ENCODE measurements at regions not wholly inside any gene's neighbourhood (a gene's known extent, or its start where the extent isn't known, plus 50 kb on each side); places are given as distances from the start of the nearest gene placed in this dataset.

- TF ChIP-seq CTCF (IDR thresholded peaks at IDR 0.05) (no peak), POLR2A (IDR thresholded peaks at IDR 0.05) (no peak)
These were observed 91.1 kb upstream of the NDUFV2 start for GRCh38 chr18:9011431-9011830.
